ENCODE measurements at regions not wholly inside any gene's neighbourhood (a gene's known extent, or its start where the extent isn't known, plus 50 kb on each side); places are given as distances from the start of the nearest gene placed in this dataset.

- no peak for DNase-seq
- Mint-ChIP-seq H3K4me1 (no peaks in the 10 kb centered on the region), H3K27ac (no peak overlapping the region), H3K27me3 (no peaks in the 10 kb centered on the region), H3K9me3 (peaks cover 1% of the 10 kb centered on the region), H3K36me3 (no peaks in the 10 kb centered on the region), H3K4me3 (no peak overlapping the region)
- CTCF ChIA-PET = no interaction called here
Observed at GRCh38 chrX:66328950-66329596, 165.0 kb downstream of the HEPH start.

- Mint-ChIP-seq H3K4me3 (no peak overlapping the region), H3K27ac (no peak overlapping the region), H3K9me3 (peaks cover 1% of the 10 kb centered on the region), H3K36me3 (no peaks in the 10 kb centered on the region), H3K4me1 (no peaks in the 10 kb centered on the region), H3K27me3 (no peaks in the 10 kb centered on the region)
- DNase-seq = no peak
- CTCF ChIA-PET = no interaction called here
Observed at GRCh38 chrX:66360894-66361293, 196.8 kb downstream of the HEPH start.

- CTCF ChIA-PET = no interaction called here
- Mint-ChIP-seq H3K9me3 (no peaks in the 10 kb centered on the region), H3K4me1 (no peaks in the 10 kb centered on the region), H3K27ac (no peak overlapping the region), H3K27me3 (no peaks in the 10 kb centered on the region), H3K36me3 (no peaks in the 10 kb centered on the region), H3K4me3 (no peak overlapping the region)
- DNase-seq = no peak
Observed at GRCh38 chrX:66384722-66385121, 220.7 kb downstream of the HEPH start.

DNA sequence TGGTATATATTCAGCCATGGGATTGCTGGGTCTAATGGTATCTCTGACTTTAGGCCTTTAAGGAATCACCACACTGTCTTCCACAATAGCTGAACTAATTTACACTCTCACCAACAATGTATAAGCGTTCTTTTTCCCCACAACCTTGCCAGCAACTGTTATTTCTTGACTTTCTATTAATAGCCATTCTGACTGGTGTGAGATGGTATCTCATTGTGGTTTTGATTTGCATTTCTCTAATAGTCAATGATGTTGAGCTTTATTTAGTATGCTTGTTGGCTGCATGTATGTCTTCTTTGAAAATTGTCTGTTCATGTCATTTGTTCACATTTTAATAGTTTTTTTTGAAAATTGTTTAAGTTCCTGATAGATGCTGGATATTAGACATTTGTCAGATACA, 235.2 kb downstream of the HEPH start:
- no peak overlapping the region for H3K27ac Mint-ChIP-seq
- no peak for DNase-seq
- peaks cover 3% of the 10 kb centered on the region for H3K9me3 Mint-ChIP-seq
- H3K36me3 Mint-ChIP-seq = no peaks in the 10 kb centered on the region
- no peak overlapping the region for H3K4me3 Mint-ChIP-seq
- H3K27me3 Mint-ChIP-seq = no peaks in the 10 kb centered on the region
- no peaks in the 10 kb centered on the region for H3K4me1 Mint-ChIP-seq
- CTCF ChIA-PET = no interaction called here

GRCh38 chrX:66402165-66402564, 236.7 kb downstream of the EDA2R start:
- CTCF ChIA-PET = no interaction called here
- no peaks in the 10 kb centered on the region for H3K36me3 Mint-ChIP-seq
- H3K27ac Mint-ChIP-seq = no peak overlapping the region
- H3K4me3 Mint-ChIP-seq = no peak overlapping the region
- no peaks in the 10 kb centered on the region for H3K4me1 Mint-ChIP-seq
- no peaks in the 10 kb centered on the region for H3K9me3 Mint-ChIP-seq
- no peaks in the 10 kb centered on the region for H3K27me3 Mint-ChIP-seq
- no peak for DNase-seq

DNA sequence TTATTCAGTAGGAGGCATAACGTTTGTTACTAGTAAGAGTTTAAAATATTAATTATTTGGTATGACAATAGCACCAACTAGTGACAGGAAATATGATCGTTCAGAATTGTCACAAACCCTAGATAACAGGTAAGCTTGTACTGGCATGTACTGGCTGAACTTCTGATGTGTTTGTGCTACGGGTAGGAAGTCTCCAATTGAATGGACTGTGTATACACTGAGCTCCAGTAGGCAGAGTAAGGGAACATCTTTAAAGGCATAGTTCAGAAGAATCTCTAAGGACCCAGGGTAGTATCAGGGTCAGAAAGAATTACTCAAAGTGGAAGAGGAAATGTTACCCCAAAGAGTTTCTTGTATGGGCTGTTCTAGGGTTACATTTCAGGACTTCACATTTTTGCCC, 230.4 kb downstream of the EDA2R start:
- H3K27me3 Mint-ChIP-seq = no peaks in the 10 kb centered on the region
- no peak overlapping the region for H3K27ac Mint-ChIP-seq
- H3K4me3 Mint-ChIP-seq = no peak overlapping the region
- DNase-seq = no peak
- H3K36me3 Mint-ChIP-seq = no peaks in the 10 kb centered on the region
- no peaks in the 10 kb centered on the region for H3K4me1 Mint-ChIP-seq
- CTCF ChIA-PET = interaction anchor here (2.0 kb wide), 1 partner anchor 207 kb away, joined by 5 read pairs; no protein-coding TSS in a partner anchor
- no peaks in the 10 kb centered on the region for H3K9me3 Mint-ChIP-seq

DNA sequence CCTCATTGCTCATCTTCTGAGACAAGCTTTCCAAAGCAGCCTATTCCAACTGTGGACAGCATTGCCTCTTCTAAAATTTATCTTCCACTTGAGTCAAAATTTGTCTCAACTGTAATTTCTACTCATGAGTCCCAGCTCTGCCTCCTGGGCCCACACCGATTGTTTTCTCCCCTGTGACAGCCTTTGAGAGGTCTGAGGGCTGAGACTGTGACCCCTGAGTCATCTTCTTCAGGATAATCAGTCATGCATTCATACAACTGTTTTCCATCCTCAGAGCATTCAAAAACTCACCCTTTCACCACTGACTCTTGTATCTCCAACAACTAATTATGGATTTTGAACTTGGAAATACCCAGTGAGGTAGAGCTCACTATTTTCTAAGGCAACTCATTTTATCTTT, 228.1 kb downstream of the EDA2R start:
- no peaks in the 10 kb centered on the region for H3K27me3 Mint-ChIP-seq
- no peak overlapping the region for H3K27ac Mint-ChIP-seq
- CTCF ChIA-PET = interaction anchor here (1.7 kb wide), 1 partner anchor 320 kb away, joined by 5 read pairs; no protein-coding TSS in a partner anchor
- H3K36me3 Mint-ChIP-seq = no peaks in the 10 kb centered on the region
- H3K4me3 Mint-ChIP-seq = no peak overlapping the region
- no peaks in the 10 kb centered on the region for H3K4me1 Mint-ChIP-seq
- DNase-seq = no peak
- no peaks in the 10 kb centered on the region for H3K9me3 Mint-ChIP-seq
